Activated CD4-positive, alpha-beta T cell treated with anti-CD3 and anti-CD28 coated beads for 48 hours (primary cell): ENCODE measurements at regions not wholly inside any gene's neighbourhood (a gene's known extent, or its start where the extent isn't known, plus 50 kb on each side); places are given as distances from the start of the nearest gene placed in this dataset.

Experiments used
- DNase-seq: peaks from one replicate; pipeline ENCODE4 v3.0.0-alpha.2; 2020

GRCh38 chr10:128473396-128473795, 347.2 kb upstream of the MKI67 start:
- no peak for DNase-seq

GRCh38 chr10:128473911-128474310, 347.7 kb upstream of the MKI67 start:
- no peak for DNase-seq

- no peak for DNase-seq
Observed at GRCh38 chr10:128474571-128474970, 348.3 kb upstream of the MKI67 start.

- DNase-seq, result no peak
Observed at GRCh38 chr10:128475686-128476367, 349.6 kb upstream of the MKI67 start.

GRCh38 chr10:128476368-128476725, 350.1 kb upstream of the MKI67 start:
- no peak for DNase-seq

- DNase-seq, result no peak
Observed at GRCh38 chr10:128476845-128477244, 350.6 kb upstream of the MKI67 start.

DNA sequence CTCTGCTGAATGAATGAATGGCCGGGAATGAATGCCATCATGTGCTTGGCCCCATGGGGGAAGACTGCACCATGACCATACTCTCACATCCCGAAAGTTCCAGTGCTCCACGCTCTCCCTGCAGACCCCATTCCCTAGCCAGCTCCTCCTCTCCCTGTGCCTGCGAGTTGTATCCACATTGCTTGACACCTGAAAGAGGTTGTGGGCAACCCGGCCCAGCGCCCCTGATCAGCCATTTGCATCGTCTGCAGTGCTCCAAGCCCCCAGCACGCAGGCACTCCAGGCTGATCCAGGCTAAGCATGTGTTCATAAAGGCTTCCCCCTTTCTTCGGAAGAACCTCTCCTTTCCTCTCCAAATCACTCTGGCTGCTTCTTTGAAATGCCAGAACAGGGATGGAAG, 354.4 kb upstream of the MKI67 start:
- DNase-seq, result no peak

- no peak for DNase-seq
Observed at GRCh38 chr10:128481152-128481840, 355.1 kb upstream of the MKI67 start.

DNA sequence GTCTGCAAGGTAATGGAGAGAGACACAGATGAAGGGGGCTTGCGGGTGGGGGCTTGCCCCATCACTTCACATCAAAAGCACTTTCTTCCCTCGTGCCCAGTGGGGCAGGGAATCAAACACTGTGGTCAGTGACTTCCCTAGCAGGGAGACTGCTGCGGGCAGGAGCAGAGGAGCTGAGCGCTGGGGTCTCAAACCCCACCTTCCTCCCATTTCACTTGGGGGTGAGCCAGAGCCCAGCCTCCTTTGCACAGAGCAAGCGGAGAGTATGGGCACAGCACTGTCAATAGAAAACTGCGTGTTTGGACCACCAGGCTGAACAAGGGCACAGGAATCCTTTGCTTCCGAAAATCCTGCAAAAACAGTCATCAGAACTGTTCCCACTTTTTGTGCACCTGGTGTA, 355.8 kb upstream of the MKI67 start:
- DNase-seq, result no peak

DNA sequence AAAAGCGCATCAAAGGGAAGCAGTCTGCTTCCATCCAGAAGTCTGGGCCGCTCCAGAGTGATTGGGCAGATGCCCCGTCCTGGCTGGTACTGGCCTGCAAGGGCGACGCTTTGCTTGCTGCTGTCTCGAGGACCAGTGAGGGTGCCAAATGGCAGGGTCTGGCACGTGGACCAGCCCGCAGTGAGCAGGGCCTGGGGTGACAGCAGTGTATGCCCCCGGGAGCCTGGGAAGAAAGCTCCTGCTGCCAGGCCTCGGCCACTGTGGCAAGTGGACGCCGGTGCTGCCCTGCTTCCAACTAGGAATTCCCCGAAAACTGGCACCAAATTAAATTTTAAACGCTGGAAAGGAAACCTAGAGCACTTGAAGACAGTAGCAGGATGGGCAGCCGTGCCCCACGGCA, 357.0 kb upstream of the MKI67 start:
- DNase-seq, result no peak

- DNase-seq, result no peak
Observed at GRCh38 chr10:128484041-128484440, 357.8 kb upstream of the MKI67 start.

DNA sequence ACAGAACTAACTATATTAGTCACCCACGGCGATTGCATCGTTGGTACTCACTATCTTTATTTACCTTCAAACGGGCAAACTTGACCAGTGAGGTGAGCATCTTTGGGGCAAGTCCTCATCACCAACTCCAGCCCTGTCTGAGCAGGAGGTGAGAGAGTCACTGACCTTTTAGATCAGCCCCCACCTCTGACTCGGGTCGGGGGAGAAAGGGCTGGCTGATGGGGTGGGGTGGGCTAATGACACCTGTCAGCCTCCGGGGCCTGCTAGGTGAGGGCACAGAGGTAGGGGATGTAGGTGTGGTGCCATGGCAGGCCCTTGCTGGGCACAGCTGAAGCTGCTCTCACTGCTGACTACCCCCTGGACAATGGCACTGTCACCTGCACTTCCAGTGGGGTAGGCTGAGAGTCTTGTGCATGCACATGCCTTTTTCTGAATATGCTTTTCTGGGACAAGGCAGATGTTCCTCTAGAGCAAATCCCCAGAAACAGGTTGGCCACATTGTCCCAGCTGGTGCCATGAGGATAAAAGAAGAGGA, 359.5 kb upstream of the MKI67 start:
- DNase-seq, result no peak

GRCh38 chr10:128487517-128487916, 361.3 kb upstream of the MKI67 start:
- DNase-seq, result no peak

GRCh38 chr10:128489324-128490247, 363.4 kb upstream of the MKI67 start:
- DNase-seq, result no peak

DNA sequence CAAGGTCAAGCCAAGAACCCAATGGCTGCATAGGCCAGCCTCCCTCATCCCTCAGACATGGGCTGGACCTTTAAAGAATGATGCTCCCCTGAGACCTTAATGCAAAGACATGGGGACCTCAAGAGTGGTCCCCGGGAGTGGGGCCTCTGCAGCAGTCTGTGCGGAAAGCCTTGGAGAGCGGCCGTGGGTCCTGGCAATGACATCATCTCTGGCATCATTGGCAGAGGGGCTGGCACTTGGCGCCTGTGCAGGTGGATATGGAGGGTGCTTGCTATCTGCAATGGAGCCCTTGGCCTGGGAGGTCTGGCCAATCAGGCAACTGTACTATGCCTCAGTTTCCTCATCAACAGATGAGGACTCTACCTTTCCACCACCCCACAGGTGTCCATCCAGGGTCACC, 365.5 kb upstream of the MKI67 start:
- DNase-seq, result no peak

- no peak for DNase-seq
Observed at GRCh38 chr10:128493811-128494210, 367.6 kb upstream of the MKI67 start.

- no peak for DNase-seq
Observed at GRCh38 chr10:128494665-128495064, 368.4 kb upstream of the MKI67 start.

- DNase-seq, result no peak
Observed at GRCh38 chr10:128497660-128498377, 371.6 kb upstream of the MKI67 start.

GRCh38 chr10:128498378-128498730, 372.1 kb upstream of the MKI67 start:
- no peak for DNase-seq

DNA sequence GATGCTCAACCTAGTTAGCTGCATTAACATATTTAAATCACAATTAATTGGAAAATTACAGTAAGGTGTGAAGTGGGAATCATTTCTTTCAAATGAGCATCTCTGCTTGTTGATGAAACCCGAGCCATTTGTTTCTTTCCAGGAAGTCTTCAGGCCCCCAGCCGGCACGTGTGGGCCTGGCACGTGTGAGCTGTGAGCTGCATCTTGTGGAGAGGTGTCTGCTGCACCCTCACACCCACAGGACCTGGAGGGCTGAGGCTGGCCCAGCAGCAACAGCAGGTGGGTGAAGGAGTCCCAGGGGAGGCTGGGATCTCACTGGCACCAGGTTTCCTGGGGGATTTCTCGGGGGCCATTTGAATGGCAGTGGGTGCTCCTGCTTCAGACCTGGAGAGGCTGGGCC, 372.5 kb upstream of the MKI67 start:
- no peak for DNase-seq

DNA sequence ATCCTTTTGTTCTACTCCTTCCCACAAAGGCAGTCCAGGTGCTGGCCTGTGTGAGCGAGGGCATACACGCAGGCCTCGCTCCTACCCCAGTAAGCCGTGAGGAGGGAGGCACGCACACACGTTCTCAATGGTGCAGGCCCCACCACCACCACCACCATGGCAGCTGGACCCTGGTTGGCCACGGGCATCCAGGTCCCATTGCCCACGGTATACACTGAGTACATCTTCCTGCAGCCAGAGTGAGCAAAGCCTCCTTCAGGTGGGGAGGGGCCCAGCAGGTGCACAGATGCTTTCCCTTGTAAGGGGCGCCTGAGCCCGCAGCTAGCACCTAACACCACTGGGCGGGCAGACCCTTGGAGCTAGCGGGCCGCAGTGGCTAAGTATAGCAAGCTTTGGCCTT, 373.3 kb upstream of the MKI67 start:
- DNase-seq, result no peak

- DNase-seq, result no peak
Observed at GRCh38 chr10:128499956-128500355, 373.7 kb upstream of the MKI67 start.

GRCh38 chr10:128500642-128501041, 374.4 kb upstream of the MKI67 start:
- DNase-seq, result no peak
